Mammary epithelial cell (primary cell): ENCODE measurements at regions not wholly inside any gene's neighbourhood (a gene's known extent, or its start where the extent isn't known, plus 50 kb on each side); places are given as distances from the start of the nearest gene placed in this dataset.

Experiments used
- CTCF ChIP-seq, 2 donors: IDR thresholded peaks in 1 of 2; conservative IDR thresholded peaks in 1 of 2; 2 replicates each; pipeline ENCODE4 v1.5.1; 2011 to 2012; ENCODE audit warnings: inconsistent platforms in 2 of 2, low read length in 2 of 2, mild to moderate bottlenecking in 2 of 2, control low read depth in 1 of 2, low read depth in 1 of 2; ENCODE audit not compliant: insufficient read depth in 1 of 2; ENCODE audit errors: extremely low read depth in 1 of 2
- EZH2 ChIP-seq: IDR thresholded peaks from 2 replicates; pipeline ENCODE4 v1.6.1; 2012; ENCODE audit warnings: low read length, inconsistent platforms, borderline replicate concordance

GRCh38 chr6:11331111-11331510, 98.6 kb upstream of the NEDD9 start:
- TF ChIP-seq EZH2 (no peak), CTCF (conservative IDR thresholded peaks at IDR 0.05 in 1 of 2, IDR thresholded peaks at IDR 0.05 in 1 of 2; ENCODE audit: extremely low read depth in 1 of 2, insufficient read depth in 1 of 2, low read depth in 1 of 2, low read length in 2 of 2) (no peak)
